ENCODE measurements at regions not wholly inside any gene's neighbourhood (a gene's known extent, or its start where the extent isn't known, plus 50 kb on each side); places are given as distances from the start of the nearest gene placed in this dataset.

DNA sequence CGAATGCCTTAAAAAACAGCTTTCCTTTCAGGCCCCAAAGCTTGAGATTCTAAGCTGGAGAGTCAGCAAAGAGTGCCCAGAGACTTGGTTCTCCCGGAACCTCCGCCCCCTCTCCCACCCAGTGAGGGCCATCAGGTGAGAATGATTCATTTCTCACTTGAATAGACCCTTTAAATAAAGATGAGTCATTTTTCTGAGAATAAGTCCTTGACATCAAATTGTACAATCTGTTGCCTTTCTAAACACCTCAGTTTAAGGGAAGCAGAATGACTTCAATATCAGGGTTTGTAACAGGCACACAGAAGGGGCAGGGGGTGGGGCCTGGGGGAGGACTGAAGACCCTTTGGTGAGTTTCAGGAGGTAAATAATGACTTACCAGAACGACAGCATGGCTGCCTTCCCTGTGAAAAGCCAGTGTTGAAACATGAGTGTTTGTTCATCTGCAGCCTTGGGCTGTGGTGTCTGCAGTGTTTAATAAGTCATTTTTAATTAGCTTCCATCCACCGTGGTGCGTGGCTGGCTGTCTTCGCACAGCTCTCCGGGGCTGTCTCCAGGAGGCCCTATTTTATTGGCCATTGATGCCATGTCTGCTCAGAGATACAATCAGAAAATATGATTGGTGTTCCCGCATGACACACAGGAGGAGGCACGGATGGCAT is 134.9 kb upstream of the ZNF236 start:
- TF ChIP-seq, protein P1, sequence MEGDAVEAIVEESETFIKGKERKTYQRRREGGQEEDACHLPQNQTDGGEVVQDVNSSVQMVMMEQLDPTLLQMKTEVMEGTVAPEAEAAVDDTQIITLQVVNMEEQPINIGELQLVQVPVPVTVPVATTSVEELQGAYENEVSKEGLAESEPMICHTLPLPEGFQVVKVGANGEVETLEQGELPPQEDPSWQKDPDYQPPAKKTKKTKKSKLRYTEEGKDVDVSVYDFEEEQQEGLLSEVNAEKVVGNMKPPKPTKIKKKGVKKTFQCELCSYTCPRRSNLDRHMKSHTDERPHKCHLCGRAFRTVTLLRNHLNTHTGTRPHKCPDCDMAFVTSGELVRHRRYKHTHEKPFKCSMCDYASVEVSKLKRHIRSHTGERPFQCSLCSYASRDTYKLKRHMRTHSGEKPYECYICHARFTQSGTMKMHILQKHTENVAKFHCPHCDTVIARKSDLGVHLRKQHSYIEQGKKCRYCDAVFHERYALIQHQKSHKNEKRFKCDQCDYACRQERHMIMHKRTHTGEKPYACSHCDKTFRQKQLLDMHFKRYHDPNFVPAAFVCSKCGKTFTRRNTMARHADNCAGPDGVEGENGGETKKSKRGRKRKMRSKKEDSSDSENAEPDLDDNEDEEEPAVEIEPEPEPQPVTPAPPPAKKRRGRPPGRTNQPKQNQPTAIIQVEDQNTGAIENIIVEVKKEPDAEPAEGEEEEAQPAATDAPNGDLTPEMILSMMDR (IDR thresholded peaks at IDR 0.05; ENCODE audit: extremely low read depth in 1 of 2, insufficient read depth in 1 of 2, low read depth in 1 of 2, low read length in 2 of 2): no peak
- no peak for TF ChIP-seq EZH2 (IDR thresholded peaks at IDR 0.05; ENCODE audit: borderline replicate concordance, low read depth, low read length, severe bottlenecking)
